Upper lobe of left lung (tissue), 4 donors: ENCODE measurements at regions not wholly inside any gene's neighbourhood (a gene's known extent, or its start where the extent isn't known, plus 50 kb on each side); places are given as distances from the start of the nearest gene placed in this dataset.

ENCODE experiments used
- POLR2A ChIP-seq, 4 donors: fragments of 450-650 bp; IDR thresholded peaks; one replicate each; pipeline ENCODE4 v1.5.1; 2016 to 2017; ENCODE audit warnings: antibody characterized with exemption in 4 of 4, mild to moderate bottlenecking in 2 of 4
- POLR2AphosphoS5 ChIP-seq, 2 donors: sonication (generic); formaldehyde crosslinking; IDR thresholded peaks; one replicate each; pipeline ENCODE4 v1.5.1; 2017; ENCODE audit warnings: antibody characterized with exemption in 2 of 2
- TF ChIP-seq, protein P1 (sequence below), 6 experiments: fragments of 450-650 bp in 4 of 6; fragments of 200-600 bp in 2 of 6; sonication (generic) in 2 of 6; IDR thresholded peaks; one replicate each; pipeline ENCODE4 v1.5.1; 2016 to 2019; ENCODE audit warnings: antibody characterized with exemption in 6 of 6

DNA sequence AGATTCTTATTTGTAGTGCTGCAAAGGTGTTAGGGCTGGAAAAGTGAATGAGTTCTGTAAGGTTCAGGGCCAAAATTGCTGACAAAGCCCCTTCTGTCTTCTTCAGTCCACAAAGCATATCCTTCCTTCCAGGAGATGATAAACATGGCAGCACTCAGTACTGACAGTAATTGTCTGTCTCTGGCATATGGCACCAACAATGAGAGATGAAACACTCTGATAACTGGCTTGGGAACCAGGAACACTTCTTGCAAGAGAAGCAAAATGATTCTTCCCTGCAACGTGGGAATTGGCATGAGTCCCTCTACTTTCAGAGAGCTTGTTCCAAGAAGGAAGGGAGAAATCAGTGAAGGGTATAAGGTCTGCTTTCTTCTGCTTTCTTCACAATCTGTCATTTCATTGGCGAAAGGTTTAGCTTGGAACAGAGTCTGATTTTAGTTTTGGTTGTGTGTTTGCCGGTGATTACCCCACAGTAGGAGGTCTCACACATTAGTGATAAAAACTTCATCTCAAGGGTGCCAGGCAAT, 963.3 kb downstream of the NLGN4X start:
- TF ChIP-seq, protein P1, sequence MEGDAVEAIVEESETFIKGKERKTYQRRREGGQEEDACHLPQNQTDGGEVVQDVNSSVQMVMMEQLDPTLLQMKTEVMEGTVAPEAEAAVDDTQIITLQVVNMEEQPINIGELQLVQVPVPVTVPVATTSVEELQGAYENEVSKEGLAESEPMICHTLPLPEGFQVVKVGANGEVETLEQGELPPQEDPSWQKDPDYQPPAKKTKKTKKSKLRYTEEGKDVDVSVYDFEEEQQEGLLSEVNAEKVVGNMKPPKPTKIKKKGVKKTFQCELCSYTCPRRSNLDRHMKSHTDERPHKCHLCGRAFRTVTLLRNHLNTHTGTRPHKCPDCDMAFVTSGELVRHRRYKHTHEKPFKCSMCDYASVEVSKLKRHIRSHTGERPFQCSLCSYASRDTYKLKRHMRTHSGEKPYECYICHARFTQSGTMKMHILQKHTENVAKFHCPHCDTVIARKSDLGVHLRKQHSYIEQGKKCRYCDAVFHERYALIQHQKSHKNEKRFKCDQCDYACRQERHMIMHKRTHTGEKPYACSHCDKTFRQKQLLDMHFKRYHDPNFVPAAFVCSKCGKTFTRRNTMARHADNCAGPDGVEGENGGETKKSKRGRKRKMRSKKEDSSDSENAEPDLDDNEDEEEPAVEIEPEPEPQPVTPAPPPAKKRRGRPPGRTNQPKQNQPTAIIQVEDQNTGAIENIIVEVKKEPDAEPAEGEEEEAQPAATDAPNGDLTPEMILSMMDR (IDR thresholded peaks at IDR 0.05) = no peak
- TF ChIP-seq POLR2A (IDR thresholded peaks at IDR 0.05) = no peak
- no peak for TF ChIP-seq POLR2AphosphoS5 (IDR thresholded peaks at IDR 0.05)
